ENCODE measurements at regions not wholly inside any gene's neighbourhood (a gene's known extent, or its start where the extent isn't known, plus 50 kb on each side); places are given as distances from the start of the nearest gene placed in this dataset.

DNA sequence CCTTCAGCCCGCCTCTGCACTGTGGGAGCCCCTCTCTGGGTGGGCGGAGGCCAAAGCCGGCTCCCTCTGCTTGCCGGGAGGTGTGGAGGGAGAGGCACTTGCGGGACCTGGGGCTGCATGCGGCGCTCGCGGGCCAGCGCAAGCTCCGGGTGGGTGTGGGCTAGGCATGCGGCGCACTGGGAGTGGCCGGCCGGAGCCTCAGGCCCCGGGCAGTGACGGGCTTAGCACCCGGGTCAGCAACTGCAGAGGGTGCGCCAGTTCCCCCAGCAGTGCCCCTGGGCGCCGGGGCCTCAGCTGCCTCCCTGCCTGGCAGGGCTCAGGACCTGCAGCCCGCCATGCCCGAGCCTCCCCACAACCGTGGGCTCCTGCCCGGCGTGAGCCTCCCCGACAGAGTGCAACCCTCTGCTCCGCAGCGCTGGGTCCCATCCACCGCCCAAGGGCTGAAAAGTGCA lies 98.9 kb upstream of the POU1F1 start:
- H3K4me1 ChIP-seq (ENCODE audit: control insufficient read depth in 1 of 2, insufficient read depth in 1 of 2, low read depth in 1 of 2, low read length in 1 of 2) = no peaks in the 10 kb centered on the region
- no peak overlapping the region for H3K27ac ChIP-seq
- H3K36me3 ChIP-seq = no peaks in the 10 kb centered on the region
- no peak for TF ChIP-seq CTCF (IDR thresholded peaks at IDR 0.05)
- H3K27me3 ChIP-seq = no peaks in the 10 kb centered on the region
- H3K4me3 ChIP-seq (ENCODE audit: low read depth in 1 of 2, low read length in 1 of 2) = no peak overlapping the region
- no peaks in the 10 kb centered on the region for H3K9me3 ChIP-seq

DNA sequence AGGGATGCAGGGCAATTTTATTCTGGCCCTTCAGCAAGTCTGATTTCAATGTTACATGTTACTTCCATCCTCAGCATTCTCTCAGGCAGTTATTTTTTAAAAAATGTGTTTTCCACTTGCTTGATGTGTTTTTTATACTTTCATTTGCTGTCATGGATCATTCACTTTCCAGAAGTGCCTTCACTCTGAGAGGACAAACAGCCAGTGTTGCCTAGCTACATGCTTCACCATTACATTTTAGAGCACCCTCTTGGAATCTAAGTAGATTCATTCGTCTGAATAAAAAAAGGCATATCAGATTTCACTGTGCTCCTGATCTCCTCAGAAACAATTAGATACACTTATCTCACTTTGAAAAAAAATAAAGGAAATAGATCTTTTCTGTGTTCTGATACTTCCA lies 93.6 kb upstream of the POU1F1 start:
- Histone ChIP-seq H3K4me1 (ENCODE audit: control insufficient read depth in 1 of 2, insufficient read depth in 1 of 2, low read depth in 1 of 2, low read length in 1 of 2) (no peaks in the 10 kb centered on the region), H3K9me3 (no peaks in the 10 kb centered on the region), H3K27me3 (no peaks in the 10 kb centered on the region)

GRCh38 chr3:87367736-87368135 lies 91.4 kb upstream of the POU1F1 start:
- Histone ChIP-seq H3K27ac (no peak overlapping the region), H3K36me3 (no peaks in the 10 kb centered on the region), H3K4me1 (ENCODE audit: control insufficient read depth in 1 of 2, insufficient read depth in 1 of 2, low read depth in 1 of 2, low read length in 1 of 2) (no peaks in the 10 kb centered on the region), H3K27me3 (no peaks in the 10 kb centered on the region), H3K9me3 (no peaks in the 10 kb centered on the region), H3K4me3 (ENCODE audit: low read depth in 1 of 2, low read length in 1 of 2) (no peak overlapping the region)
- TF ChIP-seq CTCF (IDR thresholded peaks at IDR 0.05) = no peak

More for the DNA sequence above, 93.6 kb upstream of the POU1F1 start:
- Histone ChIP-seq H3K27ac (no peak overlapping the region), H3K4me3 (ENCODE audit: low read depth in 1 of 2, low read length in 1 of 2) (no peak overlapping the region), H3K36me3 (no peaks in the 10 kb centered on the region)
- no peak for TF ChIP-seq CTCF (IDR thresholded peaks at IDR 0.05)

DNA sequence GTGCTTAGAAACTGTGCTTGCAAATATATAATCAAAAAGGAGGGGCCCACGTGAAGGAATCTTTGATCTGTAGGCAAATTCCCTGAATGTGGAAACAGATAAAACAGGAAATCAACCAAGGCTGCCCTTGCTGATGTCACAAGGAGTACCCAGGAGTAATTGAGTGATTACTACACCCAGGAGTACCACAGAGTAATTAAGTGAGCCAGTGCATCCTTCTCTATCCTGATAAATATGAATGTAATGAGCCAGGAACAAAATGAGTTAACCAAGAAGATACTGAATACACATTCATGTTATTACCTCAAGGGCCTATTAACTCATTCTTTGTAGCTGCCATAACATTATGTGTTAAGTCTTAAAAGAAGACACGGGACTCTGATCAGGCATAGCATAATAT lies 87.3 kb upstream of the POU1F1 start:
- no peak for TF ChIP-seq CTCF (IDR thresholded peaks at IDR 0.05)
- H3K4me1 ChIP-seq (ENCODE audit: control insufficient read depth in 1 of 2, insufficient read depth in 1 of 2, low read depth in 1 of 2, low read length in 1 of 2) = no peaks in the 10 kb centered on the region
- H3K27ac ChIP-seq = no peak overlapping the region
- H3K27me3 ChIP-seq = no peaks in the 10 kb centered on the region
- no peaks in the 10 kb centered on the region for H3K36me3 ChIP-seq
- H3K9me3 ChIP-seq = no peaks in the 10 kb centered on the region
- no peak overlapping the region for H3K4me3 ChIP-seq (ENCODE audit: low read depth in 1 of 2, low read length in 1 of 2)

- H3K4me3 ChIP-seq (ENCODE audit: low read depth in 1 of 2, low read length in 1 of 2) = no peak overlapping the region
- no peak for TF ChIP-seq CTCF (IDR thresholded peaks at IDR 0.05)
Observed at GRCh38 chr3:87361956-87362355, 85.6 kb upstream of the POU1F1 start.

GRCh38 chr3:87361271-87361670 lies 84.9 kb upstream of the POU1F1 start:
- Histone ChIP-seq H3K36me3 (no peaks in the 10 kb centered on the region), H3K4me3 (ENCODE audit: low read depth in 1 of 2, low read length in 1 of 2) (no peak overlapping the region), H3K27me3 (no peaks in the 10 kb centered on the region), H3K27ac (no peak overlapping the region), H3K9me3 (no peaks in the 10 kb centered on the region), H3K4me1 (ENCODE audit: control insufficient read depth in 1 of 2, insufficient read depth in 1 of 2, low read depth in 1 of 2, low read length in 1 of 2) (no peaks in the 10 kb centered on the region)
- no peak for TF ChIP-seq CTCF (IDR thresholded peaks at IDR 0.05)

More at GRCh38 chr3:87361956-87362355, 85.6 kb upstream of the POU1F1 start:
- no peak overlapping the region for H3K27ac ChIP-seq
- no peaks in the 10 kb centered on the region for H3K9me3 ChIP-seq
- H3K27me3 ChIP-seq = no peaks in the 10 kb centered on the region
- no peaks in the 10 kb centered on the region for H3K36me3 ChIP-seq
- no peaks in the 10 kb centered on the region for H3K4me1 ChIP-seq (ENCODE audit: control insufficient read depth in 1 of 2, insufficient read depth in 1 of 2, low read depth in 1 of 2, low read length in 1 of 2)
